ENCODE measurements at regions not wholly inside any gene's neighbourhood (a gene's known extent, or its start where the extent isn't known, plus 50 kb on each side); places are given as distances from the start of the nearest gene placed in this dataset.
A peak's percentile ranks its signal among the peaks of the same experiment; 100 is the strongest.
"Not testable (repeated sequence)": the region's sequence is repeated elsewhere in the genome, so short reads cannot be mapped to it uniquely, and the experiment has no call there.

GRCh38 chrX:140090800-140091124 is 125.4 kb upstream of the CXorf66 start:
- H3K27ac ChIP-seq = no peak overlapping the region
- in situ Hi-C loops (cut with HindIII; ENCODE audit: low pct_ligation_motif_present, low sequenced_read_pairs) = no loop called here
- no peaks in the 10 kb centered on the region for H3K27me3 ChIP-seq (replicated peaks)
- H3K4me3 ChIP-seq (ENCODE audit: low read depth, low read length) = peak overlapping the region; percentile 37
- no peak for TF ChIP-seq CTCF (IDR thresholded peaks at IDR 0.05; ENCODE audit: low read depth, low read length, missing control alignments)
- DNase-seq = no peak
- no peaks in the 10 kb centered on the region for H3K36me3 ChIP-seq (replicated peaks)

- Histone ChIP-seq H3K36me3 (replicated peaks) (no peaks in the 10 kb centered on the region), H3K4me3 (ENCODE audit: low read depth, low read length) (no peak overlapping the region), H3K27ac (no peak overlapping the region), H3K27me3 (replicated peaks) (no peaks in the 10 kb centered on the region)
- in situ Hi-C loops (cut with HindIII; ENCODE audit: low pct_ligation_motif_present, low sequenced_read_pairs) = no loop called here
- no peak for DNase-seq
- no peak for TF ChIP-seq CTCF (IDR thresholded peaks at IDR 0.05; ENCODE audit: low read depth, low read length, missing control alignments)
Observed at GRCh38 chrX:140088438-140088837, 123.1 kb upstream of the CXorf66 start.

GRCh38 chrX:140087875-140088274 is 122.6 kb upstream of the CXorf66 start:
- no peak for TF ChIP-seq CTCF (IDR thresholded peaks at IDR 0.05; ENCODE audit: low read depth, low read length, missing control alignments)
- Histone ChIP-seq H3K27me3 (replicated peaks) (no peaks in the 10 kb centered on the region), H3K4me3 (ENCODE audit: low read depth, low read length) (no peak overlapping the region), H3K36me3 (replicated peaks) (no peaks in the 10 kb centered on the region), H3K27ac (no peak overlapping the region)
- DNase-seq = no peak
- in situ Hi-C loops (cut with HindIII; ENCODE audit: low pct_ligation_motif_present, low sequenced_read_pairs) = no loop called here

GRCh38 chrX:140086691-140087090 is 121.4 kb upstream of the CXorf66 start:
- no peak for DNase-seq
- no peak for TF ChIP-seq CTCF (IDR thresholded peaks at IDR 0.05; ENCODE audit: low read depth, low read length, missing control alignments)
- H3K36me3 ChIP-seq (replicated peaks) = no peaks in the 10 kb centered on the region
- H3K4me3 ChIP-seq (ENCODE audit: low read depth, low read length) = no peak overlapping the region
- in situ Hi-C loops (cut with HindIII; ENCODE audit: low pct_ligation_motif_present, low sequenced_read_pairs) = no loop called here
- no peak overlapping the region for H3K27ac ChIP-seq
- H3K27me3 ChIP-seq (replicated peaks) = no peaks in the 10 kb centered on the region

- H3K36me3 ChIP-seq (replicated peaks); H3K4me3 ChIP-seq (ENCODE audit: low read depth, low read length); DNase-seq; H3K27me3 ChIP-seq (replicated peaks); in situ Hi-C loops (cut with HindIII; ENCODE audit: low pct_ligation_motif_present, low sequenced_read_pairs); H3K27ac ChIP-seq: not testable (repeated sequence)
Observed at GRCh38 chrX:140074851-140075250, 109.5 kb upstream of the CXorf66 start.

- H3K27me3 ChIP-seq (replicated peaks) = no peaks in the 10 kb centered on the region
- no peak for TF ChIP-seq CTCF (IDR thresholded peaks at IDR 0.05; ENCODE audit: low read depth, low read length, missing control alignments)
- no peak overlapping the region for H3K27ac ChIP-seq
- no peak overlapping the region for H3K4me3 ChIP-seq (ENCODE audit: low read depth, low read length)
- no peak for DNase-seq
- H3K36me3 ChIP-seq (replicated peaks) = no peaks in the 10 kb centered on the region
- in situ Hi-C loops (cut with HindIII; ENCODE audit: low pct_ligation_motif_present, low sequenced_read_pairs) = no loop called here
Observed at GRCh38 chrX:140071037-140071436, 105.7 kb upstream of the CXorf66 start.
